ENCODE measurements at regions not wholly inside any gene's neighbourhood (a gene's known extent, or its start where the extent isn't known, plus 50 kb on each side); places are given as distances from the start of the nearest gene placed in this dataset.

DNA sequence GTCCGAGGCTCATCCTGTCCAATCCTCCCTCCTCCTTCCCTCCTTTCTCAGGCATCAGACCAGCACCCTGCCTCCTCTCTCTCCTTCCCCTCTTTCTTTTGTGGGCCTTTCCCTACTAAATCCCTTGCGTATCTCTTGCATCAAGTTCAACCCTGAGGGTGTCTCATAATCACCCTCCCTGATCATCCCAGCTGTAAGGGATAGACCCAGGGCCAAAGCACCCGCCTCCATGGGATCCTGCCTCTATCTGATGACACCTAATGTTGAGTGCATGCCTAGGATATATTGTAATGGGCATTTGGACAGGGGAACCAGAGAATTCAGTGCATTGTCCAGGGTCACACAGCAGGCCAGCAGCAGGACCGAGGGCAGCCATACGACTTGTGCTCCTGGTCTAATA is 84.9 kb downstream of the PHETA1 start:
- TF ChIP-seq YY1 (IDR thresholded peaks at IDR 0.05; ENCODE audit: insufficient read depth, insufficient read length): no peak
- TF ChIP-seq SUZ12 (IDR thresholded peaks at IDR 0.05; ENCODE audit: extremely low read depth, insufficient read depth, insufficient read length): no peak
- no peak for TF ChIP-seq ZNF274 (IDR thresholded peaks at IDR 0.05; ENCODE audit: low read depth, low read length)
